ENCODE measurements at regions not wholly inside any gene's neighbourhood (a gene's known extent, or its start where the extent isn't known, plus 50 kb on each side); places are given as distances from the start of the nearest gene placed in this dataset.

- DNase-seq (ENCODE audit: low read depth in 2 of 2): no peak
Measured at GRCh38 chr12:116456330-116457082, 102.7 kb upstream of the MAP1LC3B2 start.

GRCh38 chr12:116458492-116458891 lies 100.7 kb upstream of the MAP1LC3B2 start:
- DNase-seq (ENCODE audit: low read depth in 2 of 2): no peak

- DNase-seq (ENCODE audit: low read depth in 2 of 2): no peak
Measured at GRCh38 chr12:116459011-116459875, 99.9 kb upstream of the MAP1LC3B2 start.

- no peak for DNase-seq (ENCODE audit: low read depth in 2 of 2)
Measured at GRCh38 chr12:116459916-116460663, 99.1 kb upstream of the MAP1LC3B2 start.

- no peak for DNase-seq (ENCODE audit: low read depth in 2 of 2)
Measured at GRCh38 chr12:116461060-116461459, 98.1 kb upstream of the MAP1LC3B2 start.

GRCh38 chr12:116463366-116463765 lies 95.8 kb upstream of the MAP1LC3B2 start:
- DNase-seq (ENCODE audit: low read depth in 2 of 2): no peak

- DNase-seq (ENCODE audit: low read depth in 2 of 2): no peak
Measured at GRCh38 chr12:116465407-116465806, 93.8 kb upstream of the MAP1LC3B2 start.

- no peak for DNase-seq (ENCODE audit: low read depth in 2 of 2)
Measured at GRCh38 chr12:116465856-116466255, 93.3 kb upstream of the MAP1LC3B2 start.

GRCh38 chr12:116466536-116466935 lies 92.6 kb upstream of the MAP1LC3B2 start:
- no peak for DNase-seq (ENCODE audit: low read depth in 2 of 2)

- DNase-seq (ENCODE audit: low read depth in 2 of 2): no peak
Measured at GRCh38 chr12:116469344-116469743, 89.8 kb upstream of the MAP1LC3B2 start.

- DNase-seq (ENCODE audit: low read depth in 2 of 2): no peak
Measured at GRCh38 chr12:116471544-116471943, 87.6 kb upstream of the MAP1LC3B2 start.

- DNase-seq (ENCODE audit: low read depth in 2 of 2): no peak
Measured at GRCh38 chr12:116472193-116472592, 87.0 kb upstream of the MAP1LC3B2 start.

- DNase-seq (ENCODE audit: low read depth in 2 of 2): no peak
Measured at GRCh38 chr12:116473416-116473815, 85.8 kb upstream of the MAP1LC3B2 start.

- DNase-seq (ENCODE audit: low read depth in 2 of 2): no peak
Measured at GRCh38 chr12:116474331-116474730, 84.8 kb upstream of the MAP1LC3B2 start.

- no peak for DNase-seq (ENCODE audit: low read depth in 2 of 2)
Measured at GRCh38 chr12:116474899-116475298, 84.3 kb upstream of the MAP1LC3B2 start.

GRCh38 chr12:116476227-116476822 lies 82.9 kb upstream of the MAP1LC3B2 start:
- DNase-seq (ENCODE audit: low read depth in 2 of 2): no peak

- no peak for DNase-seq (ENCODE audit: low read depth in 2 of 2)
Measured at GRCh38 chr12:116478243-116478773, 80.9 kb upstream of the MAP1LC3B2 start.

GRCh38 chr12:116480210-116480810 lies 78.9 kb upstream of the MAP1LC3B2 start:
- DNase-seq (ENCODE audit: low read depth in 2 of 2): no peak

GRCh38 chr12:116481726-116482125 lies 77.5 kb upstream of the MAP1LC3B2 start:
- DNase-seq (ENCODE audit: low read depth in 2 of 2): no peak

GRCh38 chr12:116482179-116482578 lies 77.0 kb upstream of the MAP1LC3B2 start:
- no peak for DNase-seq (ENCODE audit: low read depth in 2 of 2)

- DNase-seq (ENCODE audit: low read depth in 2 of 2): no peak
Measured at GRCh38 chr12:116482859-116483258, 76.3 kb upstream of the MAP1LC3B2 start.
